KMS-11 (cell line): ENCODE measurements at regions not wholly inside any gene's neighbourhood (a gene's known extent, or its start where the extent isn't known, plus 50 kb on each side); places are given as distances from the start of the nearest gene placed in this dataset.

Experiments used
- H2AFZ ChIP-seq: fragments of 200-600 bp; sonication (generic); 2 replicates; pipeline ENCODE4 v1.6.1; 2016; ENCODE audit warnings: antibody characterized with exemption, mixed run types, low read depth
- H3K27ac ChIP-seq: fragments of 200-600 bp; sonication (generic); 2 replicates; pipeline ENCODE4 v1.6.1; 2016; ENCODE audit warnings: mild to moderate bottlenecking, mixed run types
- H3K27me3 ChIP-seq: fragments of 200-600 bp; sonication (generic); 2 replicates; pipeline ENCODE4 v1.6.1; 2017; ENCODE audit warnings: mild to moderate bottlenecking, low read depth, mixed run types, moderate library complexity; ENCODE audit not compliant: insufficient read depth
- H3K36me3 ChIP-seq: fragments of 200-600 bp; sonication (generic); 2 replicates; pipeline ENCODE4 v1.6.1; 2017; ENCODE audit warnings: mild to moderate bottlenecking, mixed run types; ENCODE audit not compliant: insufficient read depth
- H3K4me1 ChIP-seq: fragments of 200-600 bp; sonication (generic); 2 replicates; pipeline ENCODE4 v1.6.1; 2016; ENCODE audit warnings: mild to moderate bottlenecking, low read depth, mixed run types; ENCODE audit not compliant: poor library complexity, severe bottlenecking
- H3K4me2 ChIP-seq: fragments of 200-600 bp; sonication (generic); 2 replicates; pipeline ENCODE4 v1.7.0; 2016; ENCODE audit warnings: mild to moderate bottlenecking, mixed run types
- H3K4me3 ChIP-seq: fragments of 200-600 bp; sonication (generic); IDR thresholded peaks from 2 replicates; pipeline ENCODE4 v1.6.1; 2017; ENCODE audit warnings: low read depth, low read length, mixed read lengths; ENCODE audit not compliant: insufficient read depth
- H3K79me2 ChIP-seq: fragments of 200-600 bp; sonication (generic); 2 replicates; pipeline ENCODE4 v1.6.1; 2016; ENCODE audit warnings: low read depth, mixed run types; ENCODE audit not compliant: insufficient read depth
- H3K9ac ChIP-seq: fragments of 200-600 bp; sonication (generic); 2 replicates; pipeline ENCODE4 v1.6.1; 2016; ENCODE audit warnings: mild to moderate bottlenecking, mixed run types
- H4K20me1 ChIP-seq: fragments of 200-600 bp; sonication (generic); 2 replicates; pipeline ENCODE4 v1.6.1; 2016; ENCODE audit warnings: mild to moderate bottlenecking, mixed run types; ENCODE audit not compliant: insufficient read depth
- CTCF ChIP-seq: fragments of 200-600 bp; sonication (generic); conservative IDR thresholded peaks from 2 replicates; pipeline ENCODE4 v1.6.1; 2017; ENCODE audit warnings: low read depth, mild to moderate bottlenecking, antibody characterized with exemption, low read length, moderate library complexity, mixed read lengths

GRCh38 chr20:39596554-39596953 is 634.4 kb downstream of the DHX35 start:
- Histone ChIP-seq H3K4me2 (no peak overlapping the region), H3K36me3 (no peaks in the 10 kb centered on the region), H3K9ac (no peak overlapping the region), H4K20me1 (no peaks in the 10 kb centered on the region), H3K27me3 (no peaks in the 10 kb centered on the region), H3K79me2 (no peaks in the 10 kb centered on the region), H3K4me3 (no peak overlapping the region), H3K27ac (no peak overlapping the region), H2AFZ (no peak overlapping the region), H3K4me1 (no peaks in the 10 kb centered on the region)
- no peak for TF ChIP-seq CTCF

GRCh38 chr20:39592371-39592770 is 630.2 kb downstream of the DHX35 start:
- H3K36me3 ChIP-seq, result no peaks in the 10 kb centered on the region
- no peak overlapping the region for H2AFZ ChIP-seq
- H3K27ac ChIP-seq, result no peak overlapping the region
- no peak for TF ChIP-seq CTCF
- no peaks in the 10 kb centered on the region for H3K4me1 ChIP-seq
- no peaks in the 10 kb centered on the region for H3K27me3 ChIP-seq
- H4K20me1 ChIP-seq, result no peaks in the 10 kb centered on the region
- no peak overlapping the region for H3K4me3 ChIP-seq
- no peaks in the 10 kb centered on the region for H3K79me2 ChIP-seq
- H3K4me2 ChIP-seq, result no peak overlapping the region
- no peak overlapping the region for H3K9ac ChIP-seq

GRCh38 chr20:39588148-39588757 is 626.1 kb downstream of the DHX35 start:
- Histone ChIP-seq H2AFZ (no peak overlapping the region), H3K4me3 (no peak overlapping the region)

GRCh38 chr20:39581034-39581433 is 618.9 kb downstream of the DHX35 start:
- H2AFZ ChIP-seq, result no peak overlapping the region
- no peak overlapping the region for H3K4me2 ChIP-seq
- H4K20me1 ChIP-seq, result no peaks in the 10 kb centered on the region
- no peaks in the 10 kb centered on the region for H3K36me3 ChIP-seq
- H3K4me1 ChIP-seq, result no peaks in the 10 kb centered on the region
- H3K27ac ChIP-seq, result no peak overlapping the region
- H3K9ac ChIP-seq, result no peak overlapping the region
- H3K27me3 ChIP-seq, result no peaks in the 10 kb centered on the region
- no peak overlapping the region for H3K4me3 ChIP-seq
- TF ChIP-seq CTCF, result no peak
- no peaks in the 10 kb centered on the region for H3K79me2 ChIP-seq

More at GRCh38 chr20:39588148-39588757, 626.1 kb downstream of the DHX35 start:
- no peak overlapping the region for H3K9ac ChIP-seq
- H3K36me3 ChIP-seq, result no peaks in the 10 kb centered on the region
- no peak overlapping the region for H3K4me2 ChIP-seq
- H3K27ac ChIP-seq, result no peak overlapping the region
- no peaks in the 10 kb centered on the region for H4K20me1 ChIP-seq
- H3K79me2 ChIP-seq, result no peaks in the 10 kb centered on the region
- no peak for TF ChIP-seq CTCF
- H3K27me3 ChIP-seq, result no peaks in the 10 kb centered on the region
- no peaks in the 10 kb centered on the region for H3K4me1 ChIP-seq
